OCI-LY3 (cell line): ENCODE measurements at regions not wholly inside any gene's neighbourhood (a gene's known extent, or its start where the extent isn't known, plus 50 kb on each side); places are given as distances from the start of the nearest gene placed in this dataset.

Source experiments
- H2AFZ ChIP-seq: fragments of 200-600, 300-600 bp; shearing (Covaris generic); 2 replicates; pipeline ENCODE4 v1.6.0; 2014; ENCODE audit warnings: antibody characterized with exemption, low read depth, low read length
- H3K27ac ChIP-seq: fragments of 200-600, 300-600 bp; sonication (generic); 2 replicates; pipeline ENCODE4 v1.5.1; 2014; ENCODE audit warnings: mild to moderate bottlenecking, low read length, moderate library complexity, mixed read lengths
- H3K27me3 ChIP-seq: fragments of 200-600, 300-600 bp; sonication (generic); 2 replicates; pipeline ENCODE4 v1.6.1; 2014; ENCODE audit warnings: low read depth, low read length, mixed read lengths
- H3K36me3 ChIP-seq: fragments of 200-600, 300-600 bp; sonication (generic); replicated peaks from 2 replicates; pipeline ENCODE3; 2014; ENCODE audit warnings: low read depth, low read length, mixed read lengths
- H3K4me1 ChIP-seq: fragments of 300-600, 200-600 bp; sonication (generic); 2 replicates; pipeline ENCODE4 v1.6.1; 2014; ENCODE audit warnings: low read length, mixed read lengths
- H3K4me2 ChIP-seq: fragments of 200-600, 300-600 bp; sonication (generic); 2 replicates; pipeline ENCODE4 v1.6.1; 2014; ENCODE audit warnings: low read length, mixed read lengths
- H3K4me3 ChIP-seq: fragments of 300-600, 200-600 bp; sonication (generic); 2 replicates; pipeline ENCODE4 v1.5.1; 2014; ENCODE audit warnings: antibody characterized with exemption, mild to moderate bottlenecking, low read length, moderate library complexity
- H3K79me2 ChIP-seq: fragments of 300-600, 200-600 bp; shearing (Covaris generic); 2 replicates; pipeline ENCODE4 v1.6.1; 2014; ENCODE audit warnings: mild to moderate bottlenecking, low read length, mixed read lengths
- H3K9ac ChIP-seq: fragments of 300-600, 200-600 bp; shearing (Covaris generic); 2 replicates; pipeline ENCODE4 v1.6.0; 2014; ENCODE audit warnings: mild to moderate bottlenecking, low read length, moderate library complexity
- H3K9me3 ChIP-seq: fragments of 200-600, 300-600 bp; shearing (Covaris generic); 2 replicates; pipeline ENCODE4 v1.6.1; 2014; ENCODE audit warnings: low read length, mixed read lengths; ENCODE audit not compliant: insufficient read depth
- H4K20me1 ChIP-seq: fragments of 200-600, 300-600 bp; sonication (generic); 2 replicates; pipeline ENCODE4 v1.6.1; 2016; ENCODE audit warnings: low read length, mixed read lengths; ENCODE audit not compliant: insufficient read depth
- CTCF ChIP-seq: fragments of 200-600, 300-600 bp; sonication (generic); IDR thresholded peaks from 2 replicates; pipeline ENCODE4 v1.5.1; 2014; ENCODE audit warnings: antibody characterized with exemption, low read length, low read depth
- EZH2phosphoT487 ChIP-seq: fragments of 200-600 bp; shearing (Covaris generic); IDR thresholded peaks from 2 replicates; pipeline ENCODE4 v1.6.1; 2018; ENCODE audit warnings: antibody characterized with exemption, mixed run types, low read depth

- no peak overlapping the region for H3K4me2 ChIP-seq
- H3K9me3 ChIP-seq, result no peaks in the 10 kb centered on the region
- no peak overlapping the region for H3K4me3 ChIP-seq
- no peaks in the 10 kb centered on the region for H3K36me3 ChIP-seq
- H4K20me1 ChIP-seq, result no peaks in the 10 kb centered on the region
- no peak overlapping the region for H2AFZ ChIP-seq
- H3K79me2 ChIP-seq, result no peaks in the 10 kb centered on the region
- no peaks in the 10 kb centered on the region for H3K27me3 ChIP-seq
- no peak overlapping the region for H3K9ac ChIP-seq
- H3K4me1 ChIP-seq, result no peaks in the 10 kb centered on the region
- H3K27ac ChIP-seq, result no peak overlapping the region
- TF ChIP-seq EZH2phosphoT487, result no peak
- TF ChIP-seq CTCF, result no peak
These were observed 418.9 kb downstream of the MDFIC start for GRCh38 chr7:115340828-115341227.

GRCh38 chr7:115338016-115338415 is 416.1 kb downstream of the MDFIC start:
- no peak overlapping the region for H3K4me2 ChIP-seq
- TF ChIP-seq EZH2phosphoT487, result no peak
- TF ChIP-seq CTCF, result no peak
- no peaks in the 10 kb centered on the region for H3K9me3 ChIP-seq

GRCh38 chr7:115332691-115333090 is 410.8 kb downstream of the MDFIC start:
- TF ChIP-seq EZH2phosphoT487 (no peak), CTCF (no peak)
- Histone ChIP-seq H3K27me3 (no peaks in the 10 kb centered on the region), H3K4me1 (no peaks in the 10 kb centered on the region), H3K9ac (no peak overlapping the region), H3K36me3 (no peaks in the 10 kb centered on the region), H3K27ac (no peak overlapping the region), H3K4me3 (no peak overlapping the region), H2AFZ (no peak overlapping the region), H4K20me1 (no peaks in the 10 kb centered on the region), H3K9me3 (no peaks in the 10 kb centered on the region), H3K4me2 (no peak overlapping the region), H3K79me2 (no peaks in the 10 kb centered on the region)

More at GRCh38 chr7:115338016-115338415, 416.1 kb downstream of the MDFIC start:
- H3K4me3 ChIP-seq, result no peak overlapping the region
- no peak overlapping the region for H3K9ac ChIP-seq
- H3K27ac ChIP-seq, result no peak overlapping the region
- H2AFZ ChIP-seq, result no peak overlapping the region
- H3K79me2 ChIP-seq, result no peaks in the 10 kb centered on the region
- H3K36me3 ChIP-seq, result no peaks in the 10 kb centered on the region
- no peaks in the 10 kb centered on the region for H4K20me1 ChIP-seq
- H3K27me3 ChIP-seq, result no peaks in the 10 kb centered on the region
- no peaks in the 10 kb centered on the region for H3K4me1 ChIP-seq

GRCh38 chr7:115329006-115329405 is 407.1 kb downstream of the MDFIC start:
- Histone ChIP-seq H3K27ac (no peak overlapping the region), H3K4me1 (no peaks in the 10 kb centered on the region), H3K9ac (no peak overlapping the region), H2AFZ (no peak overlapping the region), H3K9me3 (no peaks in the 10 kb centered on the region), H3K27me3 (no peaks in the 10 kb centered on the region), H3K79me2 (no peaks in the 10 kb centered on the region), H3K4me3 (no peak overlapping the region), H4K20me1 (no peaks in the 10 kb centered on the region), H3K36me3 (no peaks in the 10 kb centered on the region), H3K4me2 (no peak overlapping the region)
- TF ChIP-seq CTCF (no peak), EZH2phosphoT487 (no peak)
